Stimulated activated naive CD4-positive, alpha-beta T cell treated with Interleukin-2 at 50 U/mL for 16 hours (primary cell): ENCODE measurements at regions not wholly inside any gene's neighbourhood (a gene's known extent, or its start where the extent isn't known, plus 50 kb on each side); places are given as distances from the start of the nearest gene placed in this dataset.
"Not testable (repeated sequence)": the region's sequence is repeated elsewhere in the genome, so short reads cannot be mapped to it uniquely, and the experiment has no call there.

Source experiments
- DNase-seq: peaks from one replicate; lab custom pipeline; 2025; lab: John Stamatoyannopoulos, UW

- no peak for DNase-seq
Observed at GRCh38 chr16:88303890-88304819, 78.6 kb upstream of the ZNF469 start.

GRCh38 chr16:88305176-88305575 lies 77.6 kb upstream of the ZNF469 start:
- DNase-seq = no peak

- no peak for DNase-seq
Observed at GRCh38 chr16:88306411-88306810, 76.3 kb upstream of the ZNF469 start.

- no peak for DNase-seq
Observed at GRCh38 chr16:88306860-88307545, 75.8 kb upstream of the ZNF469 start.

- DNase-seq = no peak
Observed at GRCh38 chr16:88308441-88309173, 74.2 kb upstream of the ZNF469 start.

GRCh38 chr16:88309174-88309907 lies 73.4 kb upstream of the ZNF469 start:
- no peak for DNase-seq

GRCh38 chr16:88309908-88310265 lies 72.9 kb upstream of the ZNF469 start:
- DNase-seq = no peak

GRCh38 chr16:88310796-88311605 lies 71.8 kb upstream of the ZNF469 start:
- no peak for DNase-seq

- DNase-seq = not testable (repeated sequence)
Observed at GRCh38 chr16:88311860-88312259, 70.9 kb upstream of the ZNF469 start.

- DNase-seq = no peak
Observed at GRCh38 chr16:88312732-88313131, 70.0 kb upstream of the ZNF469 start.

GRCh38 chr16:88314991-88315542 lies 67.7 kb upstream of the ZNF469 start:
- no peak for DNase-seq

GRCh38 chr16:88315543-88316105 lies 67.1 kb upstream of the ZNF469 start:
- no peak for DNase-seq

- DNase-seq = no peak
Observed at GRCh38 chr16:88316151-88316550, 66.6 kb upstream of the ZNF469 start.

- no peak for DNase-seq
Observed at GRCh38 chr16:88316941-88317612, 65.7 kb upstream of the ZNF469 start.

- DNase-seq = no peak
Observed at GRCh38 chr16:88317613-88317965, 65.2 kb upstream of the ZNF469 start.

GRCh38 chr16:88318051-88318450 lies 64.7 kb upstream of the ZNF469 start:
- DNase-seq = no peak

GRCh38 chr16:88318521-88318920 lies 64.2 kb upstream of the ZNF469 start:
- no peak for DNase-seq

GRCh38 chr16:88319116-88319965 lies 63.4 kb upstream of the ZNF469 start:
- DNase-seq = no peak
